GM23338 (cell line): ENCODE measurements at regions not wholly inside any gene's neighbourhood (a gene's known extent, or its start where the extent isn't known, plus 50 kb on each side); places are given as distances from the start of the nearest gene placed in this dataset.

Experiments used
- ATAC-seq: fragments of 200-7000 bp; cut with Tn5 transposase; 3 replicates; pipeline ENCODE4 v1.9.1; 2020
- DNase-seq: peaks from one replicate; pipeline ENCODE4 v3.0.0-alpha.2; 2015; ENCODE audit warnings: low spot score
- H2AFZ ChIP-seq: fragments of 200-600 bp; sonication (generic); 2 replicates; pipeline ENCODE4 v1.8.0; 2016; ENCODE audit warnings: antibody characterized with exemption, mild to moderate bottlenecking, moderate library complexity
- H3F3A ChIP-seq: fragments of 200-600 bp; sonication (generic); replicated peaks from 2 replicates; pipeline ENCODE4 v1.8.0; 2017; ENCODE audit warnings: antibody characterized with exemption, mixed run types, low read depth
- H3K27ac ChIP-seq: fragments of 200-600 bp; sonication (generic); 2 replicates; pipeline ENCODE4 v1.6.1; 2016; ENCODE audit warnings: low read depth
- H3K27me3 ChIP-seq: fragments of 200-600 bp; sonication (generic); 2 replicates; pipeline ENCODE4 v1.8.0; 2016; ENCODE audit warnings: mild to moderate bottlenecking, mixed run types, moderate library complexity; ENCODE audit not compliant: insufficient read depth
- H3K36me3 ChIP-seq: fragments of 200-600 bp; sonication (generic); 2 replicates; pipeline ENCODE4 v1.8.0; 2016; ENCODE audit warnings: mild to moderate bottlenecking; ENCODE audit not compliant: insufficient read depth
- H3K4me1 ChIP-seq: fragments of 200-600 bp; sonication (generic); 2 replicates; pipeline ENCODE4 v1.8.0; 2016; ENCODE audit warnings: mild to moderate bottlenecking, moderate library complexity; ENCODE audit not compliant: insufficient read depth
- H3K4me2 ChIP-seq: fragments of 200-600 bp; sonication (generic); 2 replicates; pipeline ENCODE4 v1.7.1; 2017; ENCODE audit warnings: mixed run types
- H3K4me3 ChIP-seq: fragments of 200-600 bp; sonication (generic); 2 replicates; pipeline ENCODE4 v1.6.1; 2016; ENCODE audit warnings: mixed run types
- H3K79me2 ChIP-seq: fragments of 200-600 bp; sonication (generic); replicated peaks from 2 replicates; pipeline ENCODE4 v1.8.0; 2017; ENCODE audit warnings: mild to moderate bottlenecking; ENCODE audit not compliant: insufficient read depth
- H3K9me2 ChIP-seq: fragments of 200-600 bp; sonication (generic); 2 replicates; pipeline ENCODE4 v1.8.0; 2017; ENCODE audit not compliant: insufficient read depth
- H4K20me1 ChIP-seq: fragments of 200-600 bp; sonication (generic); replicated peaks from 2 replicates; pipeline ENCODE4 v1.8.0; 2017; ENCODE audit warnings: mild to moderate bottlenecking; ENCODE audit not compliant: insufficient read depth
- H3K27ac Mint-ChIP-seq: 2 replicates; pipeline ENCODE4 v1.8.0; 2020; ENCODE audit warnings: inconsistent platforms, mild to moderate bottlenecking, moderate library complexity, mixed read lengths
- H3K27me3 Mint-ChIP-seq: 3 replicates; pipeline ENCODE4 v1.8.0; 2022; ENCODE audit warnings: low read depth, mild to moderate bottlenecking, moderate library complexity, mixed read lengths, inconsistent platforms; ENCODE audit not compliant: insufficient read depth, poor library complexity
- H3K36me3 Mint-ChIP-seq: 3 replicates; pipeline ENCODE4 v1.8.0; 2021; ENCODE audit warnings: low read depth, mild to moderate bottlenecking, inconsistent platforms, moderate library complexity, mixed read lengths
- H3K4me1 Mint-ChIP-seq: 3 replicates; pipeline ENCODE4 v1.8.0; 2020; ENCODE audit warnings: mild to moderate bottlenecking, inconsistent platforms, mixed read lengths
- H3K4me3 Mint-ChIP-seq: 3 replicates; pipeline ENCODE4 v1.8.0; 2021; ENCODE audit warnings: moderate library complexity, mild to moderate bottlenecking, inconsistent platforms, mixed read lengths
- H3K9me3 Mint-ChIP-seq: 3 replicates; pipeline ENCODE4 v1.8.0; 2020; ENCODE audit warnings: moderate library complexity, mild to moderate bottlenecking, inconsistent platforms, mixed read lengths
- CREB1 ChIP-seq: fragments of 250-450 bp; sonication (Bioruptor Pico); IDR thresholded peaks from 2 replicates; pipeline ENCODE4 v1.5.0; 2020; ENCODE audit warnings: low read depth, mild to moderate bottlenecking, moderate library complexity
- EZH2 ChIP-seq: fragments of 200-600 bp; sonication (generic); IDR thresholded peaks from one replicate; pipeline ENCODE4 v1.8.0; 2017; ENCODE audit warnings: antibody characterized with exemption, mild to moderate bottlenecking, low read depth; ENCODE audit not compliant: unreplicated experiment
- EZH2phosphoT487 ChIP-seq: fragments of 200-600 bp; sonication (generic); IDR thresholded peaks from one replicate; pipeline ENCODE4 v1.8.1; 2018; ENCODE audit warnings: antibody characterized with exemption; ENCODE audit not compliant: unreplicated experiment
- JUNB ChIP-seq: IDR thresholded peaks from one replicate; pipeline ENCODE4 v1.6.1; 2016; ENCODE audit warnings: antibody characterized with exemption; ENCODE audit not compliant: unreplicated experiment
- NANOG ChIP-seq: IDR thresholded peaks from 2 replicates; pipeline ENCODE4 v1.6.1; 2016; ENCODE audit warnings: antibody characterized with exemption, borderline replicate concordance
- POLR2AphosphoS5 ChIP-seq: IDR thresholded peaks from 2 replicates; pipeline ENCODE4 v1.6.1; 2016; ENCODE audit warnings: antibody characterized with exemption, low read depth
- ZNF114 ChIP-seq: fragments of 250-450 bp; sonication (Bioruptor Pico); IDR thresholded peaks from 2 replicates; pipeline ENCODE4 v1.5.0; 2020; ENCODE audit warnings: mild to moderate bottlenecking, moderate library complexity
- ZNF331 ChIP-seq: fragments of 250-450 bp; sonication (Bioruptor Pico); IDR thresholded peaks from 2 replicates; pipeline ENCODE4 v1.5.0; 2020; ENCODE audit warnings: low read depth, mild to moderate bottlenecking, moderate library complexity
- ZNF462 ChIP-seq: fragments of 250-450 bp; sonication (Bioruptor Pico); IDR thresholded peaks from 2 replicates; pipeline ENCODE4 v1.5.0; 2020; ENCODE audit warnings: mild to moderate bottlenecking, moderate library complexity

- TF ChIP-seq ZNF331 (no peak), ZNF462 (CRISPR knock-in tag) (no peak)
These were observed 184.9 kb downstream of the DUSP10 start (continued) for GRCh38 chr1:221557013-221557412.

GRCh38 chr1:221558396-221558795 lies 183.5 kb downstream of the DUSP10 start:
- ATAC-seq (no peak), DNase-seq (no peak)
- no peaks in the 10 kb centered on the region for H3K9me2 ChIP-seq
- no peak overlapping the region for H3K27ac Mint-ChIP-seq
- no peaks in the 10 kb centered on the region for H3K79me2 ChIP-seq
- H4K20me1 ChIP-seq: no peaks in the 10 kb centered on the region
- no peaks in the 10 kb centered on the region for H3K4me1 Mint-ChIP-seq
- H3K27me3 ChIP-seq: no peaks in the 10 kb centered on the region
- H3K27ac ChIP-seq: no peak overlapping the region
- no peaks in the 10 kb centered on the region for H3K36me3 Mint-ChIP-seq
- H2AFZ ChIP-seq: no peak overlapping the region
- H3F3A ChIP-seq: no peaks in the 10 kb centered on the region
- H3K27me3 Mint-ChIP-seq: no peaks in the 10 kb centered on the region
- H3K9me3 Mint-ChIP-seq: no peaks in the 10 kb centered on the region
- H3K4me3 Mint-ChIP-seq: no peak overlapping the region
- no peak overlapping the region for H3K4me3 ChIP-seq
- no peak overlapping the region for H3K4me2 ChIP-seq
- H3K4me1 ChIP-seq: no peaks in the 10 kb centered on the region
- no peaks in the 10 kb centered on the region for H3K36me3 ChIP-seq
- TF ChIP-seq EZH2: no peak
- TF ChIP-seq EZH2phosphoT487: no peak
- TF ChIP-seq CREB1 (CRISPR knock-in tag): no peak
- no peak for TF ChIP-seq JUNB
- TF ChIP-seq POLR2AphosphoS5: no peak
- no peak for TF ChIP-seq NANOG
- TF ChIP-seq ZNF331: no peak
- no peak for TF ChIP-seq ZNF114 (CRISPR knock-in tag)
- TF ChIP-seq ZNF462 (CRISPR knock-in tag): no peak
